ENCODE measurements at regions not wholly inside any gene's neighbourhood (a gene's known extent, or its start where the extent isn't known, plus 50 kb on each side); places are given as distances from the start of the nearest gene placed in this dataset.

DNA sequence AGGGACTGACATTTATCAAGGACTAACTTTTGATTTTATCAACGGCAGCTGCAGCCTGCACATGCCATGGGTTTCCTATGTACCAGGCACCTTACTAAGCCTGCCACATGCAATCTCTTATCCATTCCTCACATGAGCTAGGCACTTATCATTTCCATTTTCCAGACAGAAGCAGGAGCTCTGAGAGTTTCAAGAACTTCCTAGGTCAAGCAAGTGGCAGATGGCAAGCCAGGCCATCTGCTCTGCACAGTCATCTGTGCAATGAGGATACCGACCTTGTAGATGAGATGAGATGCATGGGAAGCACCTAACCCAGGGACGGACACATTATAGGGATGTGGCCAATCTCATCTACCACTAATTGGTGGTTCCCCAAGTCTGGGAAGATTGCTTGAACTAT lies 339.4 kb upstream of the USP24 start:
- no peaks in the 10 kb centered on the region for H3K79me2 ChIP-seq (ENCODE audit: insufficient read depth, low read length)
- H3K36me3 ChIP-seq (replicated peaks in 1 of 2; ENCODE audit: control insufficient read depth in 1 of 2, insufficient read depth in 2 of 2, low read length in 2 of 2) = no peaks in the 10 kb centered on the region
- Mint-ChIP-seq H3K27me3 (ENCODE audit: low read depth in 3 of 3) (peaks cover 0 to 5% (median 1%) of the 10 kb centered on the region in 3 donors), H3K4me1 (no peaks in the 10 kb centered on the region), H3K27ac (no peak overlapping the region), H3K36me3 (no peaks in the 10 kb centered on the region), H3K4me3 (no peak overlapping the region), H3K9me3 (peaks cover 0 to 10% (median 0%) of the 10 kb centered on the region in 7 donors)
- no peak overlapping the region for H3K4me2 ChIP-seq (replicated peaks; ENCODE audit: extremely low read depth, low read length, poor library complexity, severe bottlenecking)
- no peak overlapping the region for H3K9ac ChIP-seq (ENCODE audit: insufficient read depth, low read length, poor library complexity, severe bottlenecking)
- H3K4me3 ChIP-seq (replicated peaks in 1 of 3; ENCODE audit: low read depth in 2 of 3, low read length in 3 of 3) = no peak overlapping the region
- H4K20me1 ChIP-seq (ENCODE audit: insufficient read depth, low read length) = no peaks in the 10 kb centered on the region
- no peak for TF ChIP-seq CTCF (IDR thresholded peaks at IDR 0.05)
- H3K27me3 ChIP-seq (ENCODE audit: control insufficient read depth in 2 of 2, insufficient read depth in 2 of 2, low read length in 2 of 2) = no peaks in the 10 kb centered on the region
- 83% methylated on average over 1 of the region's 3 CpGs for WGBS (ENCODE audit: insufficient coverage)
- no peak for DNase-seq
- H2AFZ ChIP-seq (ENCODE audit: insufficient read depth, low read depth, low read length, poor library complexity, severe bottlenecking) = no peak overlapping the region
- peaks cover 0 to 4% of the 10 kb centered on the region in 2 donors for H3K9me3 ChIP-seq (replicated peaks in 1 of 2; ENCODE audit: control insufficient read depth in 1 of 2, insufficient read depth in 1 of 2, low read length in 2 of 2)
- intact Hi-C loops (cut with micrococcal nuclease) = no loop called here
- no peak overlapping the region for H3K27ac ChIP-seq (ENCODE audit: low read depth in 1 of 2, low read length in 2 of 2)
- H3K4me1 ChIP-seq (ENCODE audit: control insufficient read depth in 1 of 2, insufficient read depth in 2 of 2, low read length in 2 of 2) = no peaks in the 10 kb centered on the region

- Histone ChIP-seq H3K79me2 (ENCODE audit: insufficient read depth, low read length) (no peaks in the 10 kb centered on the region), H3K27ac (ENCODE audit: low read depth in 1 of 2, low read length in 2 of 2) (no peak overlapping the region), H3K9ac (ENCODE audit: insufficient read depth, low read length, poor library complexity, severe bottlenecking) (no peak overlapping the region), H3K27me3 (ENCODE audit: control insufficient read depth in 2 of 2, insufficient read depth in 2 of 2, low read length in 2 of 2) (no peaks in the 10 kb centered on the region), H3K36me3 (replicated peaks in 1 of 2; ENCODE audit: control insufficient read depth in 1 of 2, insufficient read depth in 2 of 2, low read length in 2 of 2) (no peaks in the 10 kb centered on the region), H4K20me1 (ENCODE audit: insufficient read depth, low read length) (no peaks in the 10 kb centered on the region), H3K9me3 (replicated peaks in 1 of 2; ENCODE audit: control insufficient read depth in 1 of 2, insufficient read depth in 1 of 2, low read length in 2 of 2) (peaks cover 0 to 4% of the 10 kb centered on the region in 2 donors), H3K4me1 (ENCODE audit: control insufficient read depth in 1 of 2, insufficient read depth in 2 of 2, low read length in 2 of 2) (no peaks in the 10 kb centered on the region), H3K4me3 (replicated peaks in 1 of 3; ENCODE audit: low read depth in 2 of 3, low read length in 3 of 3) (no peak overlapping the region), H3K4me2 (replicated peaks; ENCODE audit: extremely low read depth, low read length, poor library complexity, severe bottlenecking) (no peak overlapping the region), H2AFZ (ENCODE audit: insufficient read depth, low read depth, low read length, poor library complexity, severe bottlenecking) (no peak overlapping the region)
- Mint-ChIP-seq H3K4me1 (no peaks in the 10 kb centered on the region), H3K27me3 (ENCODE audit: low read depth in 3 of 3) (peaks cover 0 to 3% (median 1%) of the 10 kb centered on the region in 3 donors), H3K36me3 (no peaks in the 10 kb centered on the region), H3K4me3 (no peak overlapping the region), H3K9me3 (peaks cover 0 to 10% (median 0%) of the 10 kb centered on the region in 7 donors), H3K27ac (no peak overlapping the region)
- no peak for DNase-seq
- no peak for TF ChIP-seq CTCF (IDR thresholded peaks at IDR 0.05)
- WGBS (ENCODE audit: insufficient coverage) = no CpG with 5 or more reads among the region's 3 CpGs
- intact Hi-C loops (cut with micrococcal nuclease) = no loop called here
Observed at GRCh38 chr1:55552636-55553035, 337.5 kb upstream of the USP24 start.

All from CD14-positive monocyte (primary cell).